ENCODE measurements at regions not wholly inside any gene's neighbourhood (a gene's known extent, or its start where the extent isn't known, plus 50 kb on each side); places are given as distances from the start of the nearest gene placed in this dataset.
"Not testable (repeated sequence)": the region's sequence is repeated elsewhere in the genome, so short reads cannot be mapped to it uniquely, and the experiment has no call there.

GRCh38 chr3:13248640-13249039, 171.5 kb downstream of the NUP210 start:
- no peak for DNase-seq (ENCODE audit: low read depth)

- DNase-seq (ENCODE audit: low read depth) = no peak
These were observed 172.4 kb upstream of the IQSEC1 start for GRCh38 chr3:13245615-13245978.

GRCh38 chr3:13243586-13243985, 170.4 kb upstream of the IQSEC1 start:
- no peak for DNase-seq (ENCODE audit: low read depth)

GRCh38 chr3:13242364-13242737, 169.1 kb upstream of the IQSEC1 start:
- DNase-seq (ENCODE audit: low read depth) = no peak

GRCh38 chr3:13241621-13242363, 168.6 kb upstream of the IQSEC1 start:
- no peak for DNase-seq (ENCODE audit: low read depth)

- no peak for DNase-seq (ENCODE audit: low read depth)
These were observed 167.8 kb upstream of the IQSEC1 start for GRCh38 chr3:13240928-13241618.

GRCh38 chr3:13239467-13239760, 166.2 kb upstream of the IQSEC1 start:
- DNase-seq (ENCODE audit: low read depth) = no peak

GRCh38 chr3:13238687-13239466, 165.6 kb upstream of the IQSEC1 start:
- no peak for DNase-seq (ENCODE audit: low read depth)

GRCh38 chr3:13237776-13238490, 164.7 kb upstream of the IQSEC1 start:
- no peak for DNase-seq (ENCODE audit: low read depth)

- DNase-seq (ENCODE audit: low read depth) = no peak
These were observed 163.4 kb upstream of the IQSEC1 start for GRCh38 chr3:13236557-13237173.

- DNase-seq (ENCODE audit: low read depth) = no peak
These were observed 162.7 kb upstream of the IQSEC1 start for GRCh38 chr3:13235897-13236296.

- peak; percentile 7 for DNase-seq (ENCODE audit: low read depth)
These were observed 161.8 kb upstream of the IQSEC1 start for GRCh38 chr3:13235079-13235478.

- no peak for DNase-seq (ENCODE audit: low read depth)
These were observed 161.4 kb upstream of the IQSEC1 start for GRCh38 chr3:13234666-13235065.

GRCh38 chr3:13233487-13234485, 160.6 kb upstream of the IQSEC1 start:
- no peak for DNase-seq (ENCODE audit: low read depth)

- DNase-seq (ENCODE audit: low read depth) = no peak
These were observed 158.8 kb upstream of the IQSEC1 start for GRCh38 chr3:13231781-13232666.

- no peak for DNase-seq (ENCODE audit: low read depth)
These were observed 156.2 kb upstream of the IQSEC1 start for GRCh38 chr3:13229273-13229949.

GRCh38 chr3:13228584-13228983, 155.4 kb upstream of the IQSEC1 start:
- no peak for DNase-seq (ENCODE audit: low read depth)

- DNase-seq (ENCODE audit: low read depth) = not testable (repeated sequence)
These were observed 154.9 kb upstream of the IQSEC1 start for GRCh38 chr3:13228169-13228568.
